GM13977 (cell line): ENCODE measurements at regions not wholly inside any gene's neighbourhood (a gene's known extent, or its start where the extent isn't known, plus 50 kb on each side); places are given as distances from the start of the nearest gene placed in this dataset.
"Not testable (repeated sequence)": the region's sequence is repeated elsewhere in the genome, so short reads cannot be mapped to it uniquely, and the experiment has no call there.

Experiments
- DNase-seq: peaks from one replicate; pipeline ENCODE4 v3.0.0; 2012; ENCODE audit warnings: low spot score
- in situ Hi-C: fragments of 300-500 bp; cut with MboI; formaldehyde crosslinking; loops from one replicate; pipeline ENCODE4 v1.12.0; 2022; ENCODE audit warnings: low sequenced_read_pairs, low pct_unique_long_range_greater_than_20kb, mixed read lengths, inconsistent platforms; ENCODE audit not compliant: unreplicated experiment
- TF ChIP-seq, protein P1 (sequence below): IDR thresholded peaks from 2 replicates; pipeline ENCODE4 v1.5.1; 2012; ENCODE audit warnings: mild to moderate bottlenecking, control low read depth; ENCODE audit not compliant: insufficient read depth; ENCODE audit errors: extremely low read depth, missing control alignments

DNA sequence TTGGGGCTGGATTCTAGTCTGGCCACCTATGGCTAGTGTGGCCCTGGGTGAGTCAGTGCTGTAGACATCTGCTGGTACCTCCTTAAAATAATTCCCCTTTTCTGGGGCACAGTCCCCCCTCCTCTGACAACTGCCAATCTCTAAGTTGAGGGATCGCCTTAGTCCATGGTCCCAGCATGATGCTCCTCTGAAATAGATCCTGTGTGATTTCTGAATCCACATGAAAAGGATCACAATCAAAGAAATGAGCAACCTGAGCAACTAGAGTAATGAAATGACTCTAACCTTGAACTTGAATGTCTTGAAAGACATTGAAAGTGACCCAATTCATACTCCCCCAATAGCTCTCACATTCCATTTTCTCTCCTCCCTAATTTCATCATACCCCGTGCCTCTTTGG lies 332.5 kb downstream of the VRK1 start:
- TF ChIP-seq, protein P1, sequence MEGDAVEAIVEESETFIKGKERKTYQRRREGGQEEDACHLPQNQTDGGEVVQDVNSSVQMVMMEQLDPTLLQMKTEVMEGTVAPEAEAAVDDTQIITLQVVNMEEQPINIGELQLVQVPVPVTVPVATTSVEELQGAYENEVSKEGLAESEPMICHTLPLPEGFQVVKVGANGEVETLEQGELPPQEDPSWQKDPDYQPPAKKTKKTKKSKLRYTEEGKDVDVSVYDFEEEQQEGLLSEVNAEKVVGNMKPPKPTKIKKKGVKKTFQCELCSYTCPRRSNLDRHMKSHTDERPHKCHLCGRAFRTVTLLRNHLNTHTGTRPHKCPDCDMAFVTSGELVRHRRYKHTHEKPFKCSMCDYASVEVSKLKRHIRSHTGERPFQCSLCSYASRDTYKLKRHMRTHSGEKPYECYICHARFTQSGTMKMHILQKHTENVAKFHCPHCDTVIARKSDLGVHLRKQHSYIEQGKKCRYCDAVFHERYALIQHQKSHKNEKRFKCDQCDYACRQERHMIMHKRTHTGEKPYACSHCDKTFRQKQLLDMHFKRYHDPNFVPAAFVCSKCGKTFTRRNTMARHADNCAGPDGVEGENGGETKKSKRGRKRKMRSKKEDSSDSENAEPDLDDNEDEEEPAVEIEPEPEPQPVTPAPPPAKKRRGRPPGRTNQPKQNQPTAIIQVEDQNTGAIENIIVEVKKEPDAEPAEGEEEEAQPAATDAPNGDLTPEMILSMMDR = no peak
- in situ Hi-C loops = no loop called here
- no peak for DNase-seq

DNA sequence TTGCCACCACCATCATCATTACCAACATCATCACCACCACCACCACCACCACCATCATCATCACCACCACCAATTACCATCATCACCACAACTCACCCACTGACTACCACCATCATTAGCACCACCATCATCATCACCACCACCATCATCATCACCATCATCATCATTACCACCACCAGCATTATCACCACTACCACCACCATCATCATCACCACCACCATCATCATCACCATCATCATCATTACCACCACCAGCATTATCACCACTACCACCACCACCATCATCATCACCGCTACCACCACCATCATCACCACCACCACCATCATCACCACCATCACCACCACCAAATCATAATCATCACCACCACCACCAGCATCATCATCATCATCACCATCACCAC lies 338.7 kb downstream of the VRK1 start:
- in situ Hi-C loops, DNase-seq: not testable (repeated sequence)

DNA sequence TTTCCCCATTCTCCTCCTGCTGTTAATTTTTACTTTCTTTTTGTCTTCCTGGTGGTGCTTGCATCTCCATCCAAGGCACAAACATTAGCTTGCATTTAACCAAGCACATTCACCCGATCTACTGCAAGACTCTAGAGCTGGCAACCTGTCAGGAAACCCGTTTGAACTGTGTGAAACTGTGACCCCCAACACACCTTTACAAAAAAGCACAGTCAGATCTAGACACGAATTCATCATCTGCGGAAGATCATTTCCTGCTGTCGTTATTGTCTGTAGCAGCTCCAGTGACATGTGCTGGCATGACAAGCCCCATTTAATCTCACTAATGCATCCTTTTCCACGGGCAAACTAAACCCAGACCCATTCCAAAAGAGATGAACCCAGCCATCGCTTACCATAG lies 340.5 kb downstream of the VRK1 start:
- DNase-seq = no peak
- TF ChIP-seq, protein P1 = no peak
- in situ Hi-C loops = no loop called here

DNA sequence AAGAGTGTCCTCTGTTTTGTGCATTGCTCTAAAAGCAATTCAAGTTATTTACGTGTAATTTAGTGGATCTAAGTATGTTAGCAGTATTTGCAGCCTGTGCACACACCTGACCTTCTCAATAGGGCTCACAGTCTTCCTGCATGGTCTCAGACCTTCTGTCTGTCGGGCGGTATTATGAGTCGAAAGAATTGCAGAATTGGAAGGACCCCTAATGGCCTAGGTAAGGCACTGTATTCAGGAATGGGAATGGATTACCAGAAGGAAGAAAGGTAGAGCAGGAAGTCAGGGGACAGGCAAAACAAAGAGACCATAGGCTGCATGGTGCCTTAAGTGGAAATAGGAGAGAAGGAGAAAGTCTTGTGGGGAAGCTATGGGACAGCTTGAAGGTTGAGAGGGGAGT lies 341.6 kb downstream of the VRK1 start:
- no peak for DNase-seq
- TF ChIP-seq, protein P1 = no peak
- in situ Hi-C loops = no loop called here

DNA sequence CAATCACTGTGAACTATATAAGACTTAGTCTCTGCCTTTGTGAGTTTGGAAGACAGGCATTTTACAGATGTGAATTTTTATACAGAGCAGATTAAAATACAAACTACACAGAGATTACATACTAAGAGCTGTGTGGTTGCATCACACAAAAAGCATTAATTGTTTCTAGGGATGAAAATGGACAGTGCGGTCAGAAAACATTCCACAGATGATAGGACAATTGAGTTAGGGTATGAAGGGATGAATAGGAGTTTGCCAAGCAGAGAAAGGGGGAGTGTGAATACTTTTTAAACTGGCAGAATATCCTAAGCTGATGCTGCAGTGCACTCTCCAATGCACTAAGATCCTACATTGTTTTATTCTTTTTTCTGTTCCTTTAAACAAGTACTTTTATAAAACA lies 345.8 kb downstream of the VRK1 start:
- in situ Hi-C loops = no loop called here
- TF ChIP-seq, protein P1 = no peak
- no peak for DNase-seq

DNA sequence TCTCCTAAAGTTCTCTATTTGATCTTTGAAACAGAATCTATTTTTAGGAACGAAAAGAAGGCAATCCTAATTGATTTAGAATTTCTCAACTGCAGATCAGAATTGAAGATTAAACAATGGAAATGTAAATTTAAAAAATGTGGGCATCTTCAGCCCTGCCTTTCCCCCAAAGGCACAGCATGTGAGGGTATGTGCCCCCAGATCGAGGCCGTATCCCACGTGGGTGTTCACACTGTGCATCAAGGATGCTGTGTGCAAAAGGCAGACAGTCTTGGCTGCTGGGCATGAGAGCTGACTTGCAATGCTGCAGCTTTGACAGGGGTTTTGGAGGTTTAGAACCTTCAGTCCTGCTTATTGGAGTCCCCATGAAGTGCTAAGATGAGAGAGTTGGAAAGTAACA lies 346.3 kb downstream of the VRK1 start:
- in situ Hi-C loops = no loop called here
- no peak for DNase-seq
- TF ChIP-seq, protein P1 = no peak

DNA sequence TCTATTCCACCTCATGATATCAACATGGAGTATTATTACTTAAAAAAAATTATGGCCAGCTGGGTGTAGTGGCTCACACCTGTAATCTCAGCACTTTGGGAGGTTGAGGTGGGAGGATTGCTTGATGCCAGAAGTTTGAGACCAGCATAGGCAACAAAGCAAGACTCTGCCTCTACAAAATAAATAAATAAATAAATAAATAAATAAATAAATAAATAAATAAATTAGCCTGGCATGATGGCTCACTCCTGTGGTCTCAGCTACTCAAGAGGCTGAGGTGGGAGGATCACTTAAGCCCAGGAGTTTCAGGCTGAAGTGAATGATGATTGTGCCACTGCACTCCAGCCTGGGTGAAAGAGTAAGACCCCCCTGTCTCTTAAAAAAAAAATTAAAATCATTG lies 350.8 kb downstream of the VRK1 start:
- in situ Hi-C loops = not testable (repeated sequence)

DNA sequence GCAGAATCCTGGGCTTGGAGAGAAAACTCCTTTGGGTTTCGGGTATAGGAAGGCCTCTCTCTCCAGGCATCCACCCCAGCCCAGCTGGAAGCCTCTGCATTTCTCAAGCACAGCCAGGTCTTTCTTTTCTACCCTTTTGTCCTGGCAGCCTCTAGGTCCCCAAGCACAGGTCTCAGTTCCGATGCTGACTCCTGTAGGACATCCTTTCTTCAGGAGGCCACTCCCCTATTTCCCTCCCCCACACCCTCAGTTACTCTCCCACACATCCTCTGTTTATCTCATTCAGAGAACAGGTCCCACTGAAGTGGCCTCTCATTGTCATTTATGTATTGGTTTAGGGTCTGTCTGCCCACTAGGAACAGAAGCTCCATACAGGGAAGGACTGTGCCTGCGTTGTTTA lies 352.6 kb downstream of the VRK1 start:
- TF ChIP-seq, protein P1 = no peak
- in situ Hi-C loops = no loop called here
- DNase-seq = no peak

More for the DNA sequence above, 350.8 kb downstream of the VRK1 start:
- DNase-seq = not testable (repeated sequence)
